ENCODE measurements at regions not wholly inside any gene's neighbourhood (a gene's known extent, or its start where the extent isn't known, plus 50 kb on each side); places are given as distances from the start of the nearest gene placed in this dataset.

- no peak for TF ChIP-seq SMARCB1 (IDR thresholded peaks at IDR 0.05; ENCODE audit: insufficient read length, low read depth)
- no peak for TF ChIP-seq ZNF639 (CRISPR knock-in tag; conservative IDR thresholded peaks at IDR 0.05 in 1 of 2, IDR thresholded peaks at IDR 0.05 in 1 of 2)
- TF ChIP-seq RNF2 (IDR thresholded peaks at IDR 0.05) = no peak
- no peak for TF ChIP-seq SREBF1 (IDR thresholded peaks at IDR 0.05; ENCODE audit: borderline replicate concordance, low read depth, low read length)
- TF ChIP-seq ZNF512 (tag; IDR thresholded peaks at IDR 0.05) = no peak
- no peak for TF ChIP-seq ZNF589 (CRISPR knock-in tag; IDR thresholded peaks at IDR 0.05; ENCODE audit: low read depth)
- no peak for TF ChIP-seq PCBP2 (IDR thresholded peaks at IDR 0.05; ENCODE audit: low read depth, low read length, poor library complexity, severe bottlenecking)
- TF ChIP-seq TFAP4 (CRISPR knock-in tag; IDR thresholded peaks at IDR 0.05; ENCODE audit: borderline replicate concordance) = no peak
- TF ChIP-seq SIRT6 (IDR thresholded peaks at IDR 0.05; ENCODE audit: low read depth, low read length) = no peak
- TF ChIP-seq KDM4B (IDR thresholded peaks at IDR 0.05; ENCODE audit: borderline replicate concordance in 2 of 2, low read depth in 1 of 2) = no peak
These were observed 68.4 kb upstream of the SLC4A10 start (continued) for GRCh38 chr2:161555826-161556225.
